B cell (primary cell): ENCODE measurements at regions not wholly inside any gene's neighbourhood (a gene's known extent, or its start where the extent isn't known, plus 50 kb on each side); places are given as distances from the start of the nearest gene placed in this dataset.

Experiments
- ATAC-seq: fragments of 200-7000 bp; cut with Tn5 transposase; one replicate; pipeline ENCODE4 v1.10.0; 2021; ENCODE audit warnings: low read depth, mild to moderate bottlenecking, moderate number of reproducible peaks, moderate library complexity
- CTCF ChIA-PET: fragments of 350-600 bp; sonication (Branson Sonifier 250); formaldehyde crosslinking; loops from one replicate; lab custom pipeline; 2021; ENCODE audit warnings: antibody characterized with exemption, inconsistent platforms; lab: Charles Lee
- POLR2A ChIA-PET: fragments of 350-600 bp; sonication (Branson Sonifier 250); formaldehyde crosslinking; loops from one replicate; lab custom pipeline; 2021; ENCODE audit warnings: antibody characterized with exemption; lab: Charles Lee
- DNase-seq: peaks from one replicate; pipeline ENCODE4 v3.0.0; 2013
- H2AFZ ChIP-seq: 2 replicates; pipeline ENCODE4 v1.6.1; 2012; ENCODE audit warnings: mild to moderate bottlenecking, low read depth, low read length; ENCODE audit not compliant: insufficient read depth, poor library complexity, severe bottlenecking
- H3K27ac ChIP-seq, 2 donors: 1 replicate in 1 of 2; 2 replicates in 1 of 2; pipeline ENCODE4 v1.5.1; 2012 to 2013; ENCODE audit warnings: low read length in 2 of 2, mild to moderate bottlenecking in 2 of 2, moderate library complexity in 1 of 2
- H3K27me3 ChIP-seq, 4 experiments: fragments of 200-600 bp in 1 of 4; sonication (generic) in 1 of 4; replicated peaks in 1 of 4; 1 replicate in 2 of 4; 2 replicates in 2 of 4; pipeline versions ENCODE4 v1.6.1 to v1.7.0; 2013 to 2016; ENCODE audit warnings: low read length in 3 of 4, mild to moderate bottlenecking in 2 of 4, mixed read lengths in 1 of 4, moderate library complexity in 1 of 4; ENCODE audit not compliant: insufficient read depth in 4 of 4, control insufficient read depth in 3 of 4; ENCODE audit errors: control extremely low read depth in 1 of 4
- H3K36me3 ChIP-seq, 2 experiments: replicated peaks in 1 of 2; 1 replicate in 1 of 2; 2 replicates in 1 of 2; pipeline versions ENCODE4 v1.6.1 to v1.7.1; 2013; ENCODE audit warnings: low read length in 1 of 2; ENCODE audit not compliant: insufficient read depth in 2 of 2, control insufficient read depth in 1 of 2; ENCODE audit errors: control extremely low read depth in 1 of 2, extremely low read depth in 1 of 2
- H3K4me1 ChIP-seq, 2 donors: fragments of 200-600 bp in 1 of 2; sonication (generic) in 1 of 2; 1 replicate in 1 of 2; 2 replicates in 1 of 2; pipeline versions ENCODE4 v1.5.1 to v1.6.1; 2013 to 2017; ENCODE audit warnings: low read length in 2 of 2; ENCODE audit not compliant: control insufficient read depth in 2 of 2, insufficient read depth in 2 of 2
- H3K4me2 ChIP-seq: replicated peaks from 2 replicates; pipeline ENCODE3; 2012; ENCODE audit warnings: mild to moderate bottlenecking, low read depth, low read length; ENCODE audit not compliant: poor library complexity, severe bottlenecking
- H3K4me3 ChIP-seq, 5 experiments: fragments of 200-600 bp in 1 of 5; sonication (generic) in 1 of 5; 1 replicate in 3 of 5; 2 replicates in 2 of 5; pipeline versions ENCODE4 v1.5.1 to v1.7.0; 2011 to 2016; ENCODE audit warnings: low read length in 4 of 5, mild to moderate bottlenecking in 4 of 5, low read depth in 2 of 5, control low read depth in 1 of 5, moderate library complexity in 1 of 5; ENCODE audit not compliant: insufficient read depth in 1 of 5; ENCODE audit errors: control extremely low read depth in 1 of 5, extremely low read depth in 1 of 5
- H3K79me2 ChIP-seq: fragments of 200-600 bp; sonication (generic); one replicate; pipeline ENCODE4 v1.6.0; 2016; ENCODE audit warnings: low read length; ENCODE audit not compliant: control insufficient read depth, insufficient read depth
- H3K9ac ChIP-seq: fragments of 200-600 bp; sonication (generic); 2 replicates; pipeline ENCODE4 v1.6.1; 2017; ENCODE audit warnings: mild to moderate bottlenecking, low read length, moderate library complexity
- H3K9me3 ChIP-seq, 3 donors: one replicate each; pipeline versions ENCODE4 v1.6.1 to v1.7.1; 2013; ENCODE audit warnings: low read length in 2 of 3; ENCODE audit not compliant: control insufficient read depth in 2 of 3, insufficient read depth in 1 of 3; ENCODE audit errors: control extremely low read depth in 1 of 3
- H4K20me1 ChIP-seq: 2 replicates; pipeline ENCODE4 v1.6.0; 2012; ENCODE audit warnings: mild to moderate bottlenecking, low read length; ENCODE audit not compliant: insufficient read depth, control insufficient read depth, poor library complexity, severe bottlenecking
- H3K27ac Mint-ChIP-seq: one replicate; pipeline ENCODE4 v1.8.0; 2021; ENCODE audit warnings: mixed read lengths
- H3K27me3 Mint-ChIP-seq: one replicate; pipeline ENCODE4 v1.8.0; 2021; ENCODE audit warnings: mixed read lengths
- H3K4me1 Mint-ChIP-seq: one replicate; pipeline ENCODE4 v1.8.0; 2021; ENCODE audit warnings: mixed read lengths
- H3K4me3 Mint-ChIP-seq: one replicate; pipeline ENCODE4 v1.8.0; 2021; ENCODE audit warnings: mixed read lengths
- H3K9me3 Mint-ChIP-seq: one replicate; pipeline ENCODE4 v1.8.0; 2022; ENCODE audit warnings: mixed read lengths; ENCODE audit not compliant: insufficient read depth
- CTCF ChIP-seq: fragments of 200-600 bp; IDR thresholded peaks from one replicate; pipeline ENCODE4 v1.8.0; 2022; ENCODE audit warnings: antibody characterized with exemption, mild to moderate bottlenecking
- EZH2 ChIP-seq: IDR thresholded peaks from 2 replicates; pipeline ENCODE4 v1.6.1; 2012; ENCODE audit warnings: borderline replicate concordance, low read depth, mild to moderate bottlenecking, moderate library complexity, low read length; ENCODE audit not compliant: insufficient read depth, poor library complexity, severe bottlenecking
- WGBS: methylation state at CpG from one replicate; pipeline ENCODE4 v1.1.5; 2013; ENCODE audit warnings: missing lambda C conversion rate; ENCODE audit not compliant: insufficient coverage; 5-methylcytosine and 5-hydroxymethylcytosine counted together
- intact Hi-C: fragments of 100-400 bp; cut with micrococcal nuclease; formaldehyde crosslinking; loops from one replicate; pipeline ENCODE4 v1.10.0; 2022

GRCh38 chr1:97983126-97983525 is 62.3 kb upstream of the DPYD start:
- no peak overlapping the region for H3K4me2 ChIP-seq
- H3K27me3 Mint-ChIP-seq, result peaks cover 3% of the 10 kb centered on the region
- no peaks in the 10 kb centered on the region for H3K9me3 Mint-ChIP-seq
- H3K27ac Mint-ChIP-seq, result no peak overlapping the region
- no peak overlapping the region for H2AFZ ChIP-seq
- no peaks in the 10 kb centered on the region for H3K4me1 Mint-ChIP-seq
- CTCF ChIA-PET, result no interaction called here
- no peak overlapping the region for H3K4me3 ChIP-seq
- no peaks in the 10 kb centered on the region for H3K4me1 ChIP-seq
- H3K79me2 ChIP-seq, result no peaks in the 10 kb centered on the region
- no peaks in the 10 kb centered on the region for H3K27me3 ChIP-seq
- no peaks in the 10 kb centered on the region for H4K20me1 ChIP-seq
- no peaks in the 10 kb centered on the region for H3K9me3 ChIP-seq
- H3K4me3 Mint-ChIP-seq, result no peak overlapping the region
- no peak for TF ChIP-seq CTCF
- no peak for TF ChIP-seq EZH2
- intact Hi-C loops, result no loop called here
- H3K9ac ChIP-seq, result no peak overlapping the region
- DNase-seq (no peak), ATAC-seq (no peak)
- no peak overlapping the region for H3K27ac ChIP-seq
- POLR2A ChIA-PET, result no interaction called here
- whole genome bisulfite sequencing, result no CpG with 5 or more reads among the region's 2 CpGs
- no peaks in the 10 kb centered on the region for H3K36me3 ChIP-seq

GRCh38 chr1:97980530-97980929 is 59.7 kb upstream of the DPYD start:
- no peak overlapping the region for H3K4me2 ChIP-seq
- H3K4me3 ChIP-seq, result no peak overlapping the region
- no peak overlapping the region for H3K27ac ChIP-seq
- intact Hi-C loops, result no loop called here
- no peaks in the 10 kb centered on the region for H3K9me3 Mint-ChIP-seq
- no peak overlapping the region for H3K27ac Mint-ChIP-seq
- no CpG with 5 or more reads among the region's 2 CpGs for WGBS
- H2AFZ ChIP-seq, result no peak overlapping the region
- no peak overlapping the region for H3K4me3 Mint-ChIP-seq
- no peaks in the 10 kb centered on the region for H3K79me2 ChIP-seq
- H3K27me3 Mint-ChIP-seq, result peaks cover 2% of the 10 kb centered on the region
- CTCF ChIA-PET, result no interaction called here
- ATAC-seq (no peak), DNase-seq (no peak)
- no peaks in the 10 kb centered on the region for H4K20me1 ChIP-seq
- no peaks in the 10 kb centered on the region for H3K27me3 ChIP-seq
- no peak overlapping the region for H3K9ac ChIP-seq
- TF ChIP-seq CTCF, result no peak
- no peak for TF ChIP-seq EZH2
- no peaks in the 10 kb centered on the region for H3K36me3 ChIP-seq
- POLR2A ChIA-PET, result no interaction called here
- no peaks in the 10 kb centered on the region for H3K4me1 ChIP-seq
- no peaks in the 10 kb centered on the region for H3K4me1 Mint-ChIP-seq
- no peaks in the 10 kb centered on the region for H3K9me3 ChIP-seq
